ENCODE measurements at regions not wholly inside any gene's neighbourhood (a gene's known extent, or its start where the extent isn't known, plus 50 kb on each side); places are given as distances from the start of the nearest gene placed in this dataset.

DNA sequence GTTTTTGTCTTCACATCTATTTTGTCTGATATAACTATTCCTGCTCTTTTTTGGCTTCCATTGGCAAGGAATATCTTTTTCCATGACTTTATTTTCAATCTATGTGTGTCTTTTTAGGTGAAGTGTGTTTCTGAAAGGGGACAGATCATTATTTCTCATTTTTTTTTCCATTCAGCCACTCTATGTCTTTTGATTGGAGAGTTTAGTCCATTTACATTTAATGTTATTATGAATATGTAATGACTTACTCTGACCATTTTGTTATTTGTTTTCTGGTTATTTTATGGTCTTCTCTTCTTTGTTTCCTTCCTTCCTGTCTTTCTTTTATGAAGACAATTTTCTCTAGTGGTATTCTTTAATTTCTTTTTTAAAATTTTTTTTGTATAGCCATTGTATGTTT is 178.6 kb upstream of the CNTN5 start:
- Mint-ChIP-seq H3K4me1 (ENCODE audit: low read depth) (peaks cover under 1% of the 10 kb centered on the region), H3K27ac (no peak overlapping the region), H3K27me3 (no peaks in the 10 kb centered on the region), H3K9me3 (ENCODE audit: low read depth) (peaks cover 14% of the 10 kb centered on the region), H3K4me3 (ENCODE audit: low read depth) (no peak overlapping the region), H3K36me3 (ENCODE audit: insufficient read depth) (no peaks in the 10 kb centered on the region)
- no peak for DNase-seq (ENCODE audit: low spot score, unreplicated experiment)
- TF ChIP-seq, protein P1, sequence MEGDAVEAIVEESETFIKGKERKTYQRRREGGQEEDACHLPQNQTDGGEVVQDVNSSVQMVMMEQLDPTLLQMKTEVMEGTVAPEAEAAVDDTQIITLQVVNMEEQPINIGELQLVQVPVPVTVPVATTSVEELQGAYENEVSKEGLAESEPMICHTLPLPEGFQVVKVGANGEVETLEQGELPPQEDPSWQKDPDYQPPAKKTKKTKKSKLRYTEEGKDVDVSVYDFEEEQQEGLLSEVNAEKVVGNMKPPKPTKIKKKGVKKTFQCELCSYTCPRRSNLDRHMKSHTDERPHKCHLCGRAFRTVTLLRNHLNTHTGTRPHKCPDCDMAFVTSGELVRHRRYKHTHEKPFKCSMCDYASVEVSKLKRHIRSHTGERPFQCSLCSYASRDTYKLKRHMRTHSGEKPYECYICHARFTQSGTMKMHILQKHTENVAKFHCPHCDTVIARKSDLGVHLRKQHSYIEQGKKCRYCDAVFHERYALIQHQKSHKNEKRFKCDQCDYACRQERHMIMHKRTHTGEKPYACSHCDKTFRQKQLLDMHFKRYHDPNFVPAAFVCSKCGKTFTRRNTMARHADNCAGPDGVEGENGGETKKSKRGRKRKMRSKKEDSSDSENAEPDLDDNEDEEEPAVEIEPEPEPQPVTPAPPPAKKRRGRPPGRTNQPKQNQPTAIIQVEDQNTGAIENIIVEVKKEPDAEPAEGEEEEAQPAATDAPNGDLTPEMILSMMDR (IDR thresholded peaks at IDR 0.05; ENCODE audit: unreplicated experiment) = no peak

DNA sequence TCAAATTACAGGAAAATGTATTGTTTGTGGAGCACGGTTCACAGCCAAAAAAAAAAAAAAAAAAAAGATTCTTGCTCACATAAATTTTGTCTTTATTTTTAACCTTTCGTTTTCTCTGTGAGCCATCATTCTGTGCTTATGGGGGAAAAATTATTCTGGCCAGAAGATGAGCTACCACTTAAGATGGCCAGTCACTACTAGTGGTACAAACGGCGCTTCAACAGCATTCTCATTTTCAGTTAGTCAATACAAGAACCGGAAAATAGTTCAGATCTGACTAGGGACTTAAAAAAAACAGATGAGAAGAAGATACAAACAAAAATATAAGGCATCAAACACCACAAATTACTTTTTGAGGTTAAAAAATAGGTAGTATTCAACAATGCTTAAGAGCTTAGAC is 158.6 kb upstream of the CNTN5 start:
- Mint-ChIP-seq H3K9me3 (ENCODE audit: low read depth) (peaks cover 4% of the 10 kb centered on the region), H3K36me3 (ENCODE audit: insufficient read depth) (no peaks in the 10 kb centered on the region), H3K27ac (no peak overlapping the region), H3K27me3 (no peaks in the 10 kb centered on the region), H3K4me1 (ENCODE audit: low read depth) (no peaks in the 10 kb centered on the region), H3K4me3 (ENCODE audit: low read depth) (no peak overlapping the region)
- DNase-seq (ENCODE audit: low spot score, unreplicated experiment) = no peak
- TF ChIP-seq, protein P1 (IDR thresholded peaks at IDR 0.05; ENCODE audit: unreplicated experiment) = no peak

DNA sequence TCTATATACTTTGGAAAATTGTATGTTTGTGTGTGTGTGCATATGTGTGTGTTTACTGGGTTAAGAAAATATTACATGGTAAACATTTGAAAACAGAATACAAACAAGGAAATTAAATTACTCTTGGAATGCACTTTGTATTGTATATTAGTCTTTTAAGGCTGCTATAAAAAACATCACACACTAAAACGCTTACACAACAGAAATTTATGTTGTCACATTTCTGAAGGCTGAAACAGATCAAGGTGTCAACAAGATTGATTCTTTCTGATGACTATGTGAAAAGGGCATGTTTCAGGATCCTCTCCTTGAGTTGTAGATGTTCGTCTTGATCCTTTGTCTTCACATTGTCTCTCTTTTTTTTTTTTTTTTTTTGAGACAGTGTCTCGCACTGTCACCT is 149.1 kb upstream of the CNTN5 start:
- H3K4me1 Mint-ChIP-seq (ENCODE audit: low read depth) = peaks cover 2% of the 10 kb centered on the region
- no peak for DNase-seq (ENCODE audit: low spot score, unreplicated experiment)
- H3K4me3 Mint-ChIP-seq (ENCODE audit: low read depth) = no peak overlapping the region
- H3K27me3 Mint-ChIP-seq = no peaks in the 10 kb centered on the region
- no peaks in the 10 kb centered on the region for H3K9me3 Mint-ChIP-seq (ENCODE audit: low read depth)
- no peaks in the 10 kb centered on the region for H3K36me3 Mint-ChIP-seq (ENCODE audit: insufficient read depth)
- H3K27ac Mint-ChIP-seq = no peak overlapping the region
- TF ChIP-seq, protein P1 (IDR thresholded peaks at IDR 0.05; ENCODE audit: unreplicated experiment) = no peak

DNA sequence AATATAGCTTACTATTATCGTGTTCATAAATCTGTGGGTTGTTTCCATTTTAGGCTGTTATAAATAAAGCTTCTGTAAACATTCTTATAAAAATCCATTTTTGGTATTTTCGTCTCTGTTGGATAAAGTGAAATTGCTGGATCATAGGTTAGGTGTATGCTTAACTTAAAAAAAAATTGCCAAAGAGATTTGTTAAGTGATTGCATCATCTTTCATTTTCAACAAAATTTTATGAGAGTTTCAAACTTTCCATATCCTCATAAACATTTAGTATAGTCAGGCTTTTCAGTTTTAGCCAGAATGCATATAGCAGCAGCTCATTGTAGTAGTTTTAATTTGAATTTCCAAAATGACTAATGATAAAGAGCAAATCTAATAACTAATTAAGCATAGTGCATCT is 146.7 kb upstream of the CNTN5 start:
- H3K27ac Mint-ChIP-seq = no peak overlapping the region
- DNase-seq (ENCODE audit: low spot score, unreplicated experiment) = no peak
- no peak overlapping the region for H3K4me3 Mint-ChIP-seq (ENCODE audit: low read depth)
- no peaks in the 10 kb centered on the region for H3K27me3 Mint-ChIP-seq
- TF ChIP-seq, protein P1 (IDR thresholded peaks at IDR 0.05; ENCODE audit: unreplicated experiment) = no peak
- H3K36me3 Mint-ChIP-seq (ENCODE audit: insufficient read depth) = no peaks in the 10 kb centered on the region
- H3K9me3 Mint-ChIP-seq (ENCODE audit: low read depth) = no peaks in the 10 kb centered on the region
- H3K4me1 Mint-ChIP-seq (ENCODE audit: low read depth) = peaks cover 2% of the 10 kb centered on the region

DNA sequence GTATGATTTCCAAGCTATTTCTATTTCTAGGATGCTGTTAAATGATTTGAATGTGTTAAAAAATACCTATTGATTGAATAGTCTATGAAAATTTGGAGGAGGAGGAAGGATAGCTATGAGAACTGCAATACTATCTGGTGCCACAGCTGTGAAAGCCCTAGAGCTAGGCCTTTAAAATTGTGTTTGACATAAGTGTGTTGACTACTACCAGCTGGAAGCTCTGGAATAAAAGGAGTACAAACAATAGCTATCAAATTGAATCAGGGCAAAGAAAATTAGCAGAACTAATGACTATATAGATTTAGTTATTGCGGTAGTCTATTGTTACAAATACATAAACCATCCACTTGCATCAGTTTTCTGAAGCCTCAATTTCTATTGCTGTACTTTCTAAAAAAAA is 124.8 kb upstream of the CNTN5 start:
- DNase-seq (ENCODE audit: low spot score, unreplicated experiment) = no peak
- Mint-ChIP-seq H3K9me3 (ENCODE audit: low read depth) (peaks cover 13% of the 10 kb centered on the region), H3K36me3 (ENCODE audit: insufficient read depth) (no peaks in the 10 kb centered on the region), H3K27me3 (no peaks in the 10 kb centered on the region), H3K4me1 (ENCODE audit: low read depth) (no peaks in the 10 kb centered on the region), H3K4me3 (ENCODE audit: low read depth) (no peak overlapping the region), H3K27ac (no peak overlapping the region)
- TF ChIP-seq, protein P1 (IDR thresholded peaks at IDR 0.05; ENCODE audit: unreplicated experiment) = no peak

All from progenitor cell of endocrine pancreas (in vitro differentiated cells).